ENCODE measurements at regions not wholly inside any gene's neighbourhood (a gene's known extent, or its start where the extent isn't known, plus 50 kb on each side); places are given as distances from the start of the nearest gene placed in this dataset.

GRCh38 chr12:24304285-24304684 is 354.8 kb upstream of the SOX5 start:
- TF ChIP-seq POLR2AphosphoS5 (IDR thresholded peaks at IDR 0.05; ENCODE audit: low read depth, low read length): no peak
- no peak for TF ChIP-seq POLR2A (IDR thresholded peaks at IDR 0.05; ENCODE audit: low read depth, low read length)

Measured in GM12892 (cell line).